ENCODE measurements at regions not wholly inside any gene's neighbourhood (a gene's known extent, or its start where the extent isn't known, plus 50 kb on each side); places are given as distances from the start of the nearest gene placed in this dataset.
"Not testable (repeated sequence)": the region's sequence is repeated elsewhere in the genome, so short reads cannot be mapped to it uniquely, and the experiment has no call there.

DNA sequence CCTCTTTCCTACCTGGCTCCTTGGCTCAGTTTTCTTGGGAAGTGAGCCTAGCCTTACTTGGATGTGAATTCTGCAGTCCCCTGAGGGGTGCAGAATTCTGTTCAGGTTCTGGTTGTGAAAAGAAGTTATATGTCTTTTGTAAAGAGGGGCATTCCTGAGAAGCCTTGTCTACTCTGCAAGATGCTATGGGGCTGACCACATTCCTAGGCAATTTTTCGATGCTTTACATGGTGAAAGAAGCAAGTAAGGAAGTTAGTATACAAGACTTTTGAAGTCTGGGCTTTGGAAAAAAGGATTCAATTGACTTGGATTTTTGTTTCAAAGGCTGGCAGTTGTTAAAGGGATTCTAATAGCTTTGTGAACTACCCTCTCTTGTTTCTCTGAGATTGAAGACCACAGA, 167.9 kb upstream of the STMND1 start:
- no peak for DNase-seq
- TF ChIP-seq POLR2A (IDR thresholded peaks at IDR 0.05; ENCODE audit: low read length) (no peak), GATA1 (IDR thresholded peaks at IDR 0.05; ENCODE audit: low read depth, low read length) (no peak)

GRCh38 chr6:16933532-16933931, 168.3 kb upstream of the STMND1 start:
- no peak for DNase-seq
- TF ChIP-seq POLR2A (IDR thresholded peaks at IDR 0.05; ENCODE audit: low read length) (no peak), GATA1 (IDR thresholded peaks at IDR 0.05; ENCODE audit: low read depth, low read length) (no peak)

GRCh38 chr6:16932920-16933319, 168.9 kb upstream of the STMND1 start:
- no peak for DNase-seq

GRCh38 chr6:16931079-16931478, 169.8 kb upstream of the ATXN1 start:
- DNase-seq: not testable (repeated sequence)

More at GRCh38 chr6:16932920-16933319, 168.9 kb upstream of the STMND1 start:
- TF ChIP-seq GATA1 (IDR thresholded peaks at IDR 0.05; ENCODE audit: low read depth, low read length) (no peak), POLR2A (IDR thresholded peaks at IDR 0.05; ENCODE audit: low read length) (no peak)

- TF ChIP-seq POLR2A (IDR thresholded peaks at IDR 0.05; ENCODE audit: low read length) (no peak), GATA1 (IDR thresholded peaks at IDR 0.05; ENCODE audit: low read depth, low read length) (no peak)
- DNase-seq: no peak
Measured at GRCh38 chr6:16930432-16930831, 169.2 kb upstream of the ATXN1 start.

DNA sequence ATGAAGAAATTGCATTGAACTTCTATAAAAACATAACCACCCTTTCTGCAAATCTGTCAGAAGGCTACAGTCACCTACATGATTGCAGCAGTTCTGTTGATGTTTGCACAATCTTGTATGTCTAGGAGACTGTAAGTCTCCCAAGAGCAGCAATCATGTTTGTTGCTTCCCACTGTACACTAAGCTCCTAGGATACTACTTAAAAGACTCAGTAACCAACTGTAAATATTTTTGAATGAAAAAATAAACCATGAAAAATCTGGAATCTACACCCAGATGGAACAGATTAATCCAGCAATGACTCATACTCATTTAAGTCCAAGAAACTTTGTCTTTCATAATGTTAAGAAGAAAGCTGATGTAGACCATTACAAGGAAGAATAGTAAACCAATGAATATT, 168.5 kb upstream of the ATXN1 start:
- no peak for TF ChIP-seq GATA1 (IDR thresholded peaks at IDR 0.05; ENCODE audit: low read depth, low read length)
- no peak for TF ChIP-seq POLR2A (IDR thresholded peaks at IDR 0.05; ENCODE audit: low read length)
- DNase-seq: no peak

- TF ChIP-seq GATA1 (IDR thresholded peaks at IDR 0.05; ENCODE audit: low read depth, low read length) (no peak), POLR2A (IDR thresholded peaks at IDR 0.05; ENCODE audit: low read length) (no peak)
- no peak for DNase-seq
Measured at GRCh38 chr6:16928387-16928786, 167.1 kb upstream of the ATXN1 start.

DNA sequence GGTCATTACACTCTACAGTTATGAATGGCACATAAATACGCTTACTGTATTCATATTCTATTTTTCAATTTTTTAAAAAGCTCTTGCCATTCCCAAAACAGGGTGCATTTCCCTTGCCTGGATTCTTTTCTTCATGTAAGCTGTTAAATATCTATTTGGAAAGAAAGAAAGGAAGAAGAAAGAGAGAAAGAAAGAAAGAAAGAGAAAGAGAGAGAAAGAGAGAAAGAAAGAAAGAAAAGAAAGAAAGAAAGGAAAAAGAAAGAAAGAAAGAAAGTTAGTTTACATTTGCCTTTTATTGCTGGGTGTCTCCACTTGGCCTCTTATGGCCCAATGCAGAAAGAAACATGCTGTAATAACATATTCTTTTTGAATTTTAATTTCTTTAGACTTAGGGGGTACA, 165.9 kb upstream of the ATXN1 start:
- DNase-seq: no peak
- TF ChIP-seq GATA1 (IDR thresholded peaks at IDR 0.05; ENCODE audit: low read depth, low read length) (no peak), POLR2A (IDR thresholded peaks at IDR 0.05; ENCODE audit: low read length) (no peak)

GRCh38 chr6:16925461-16925860, 164.2 kb upstream of the ATXN1 start:
- DNase-seq: no peak
- no peak for TF ChIP-seq POLR2A (IDR thresholded peaks at IDR 0.05; ENCODE audit: low read length)
- TF ChIP-seq GATA1 (IDR thresholded peaks at IDR 0.05; ENCODE audit: low read depth, low read length): no peak

DNA sequence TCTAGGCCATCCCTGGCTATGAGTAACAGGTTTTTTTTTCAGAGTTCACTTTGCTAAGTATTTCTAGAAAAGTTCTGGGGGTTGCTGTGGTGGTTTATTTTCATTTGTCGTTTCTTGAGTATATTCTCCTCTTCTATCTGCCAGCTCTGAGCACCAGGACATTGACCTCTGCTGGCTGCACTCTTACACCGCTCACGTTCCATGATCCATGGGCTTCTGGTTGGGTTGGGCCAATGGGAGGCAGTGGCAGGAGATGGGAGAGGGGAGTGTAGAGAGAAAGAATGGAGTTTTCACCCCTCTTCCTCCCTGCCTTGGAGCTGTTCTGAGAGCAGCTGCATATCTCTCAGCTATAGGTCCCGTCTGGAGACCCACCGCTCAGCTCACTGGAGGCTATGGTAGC, 161.0 kb upstream of the ATXN1 start:
- TF ChIP-seq POLR2A (IDR thresholded peaks at IDR 0.05; ENCODE audit: low read length) (no peak), GATA1 (IDR thresholded peaks at IDR 0.05; ENCODE audit: low read depth, low read length) (no peak)
- no peak for DNase-seq

- no peak for DNase-seq
- TF ChIP-seq GATA1 (IDR thresholded peaks at IDR 0.05; ENCODE audit: low read depth, low read length): no peak
- no peak for TF ChIP-seq POLR2A (IDR thresholded peaks at IDR 0.05; ENCODE audit: low read length)
Measured at GRCh38 chr6:16921399-16922110, 160.3 kb upstream of the ATXN1 start.

- DNase-seq: no peak
- TF ChIP-seq GATA1 (IDR thresholded peaks at IDR 0.05; ENCODE audit: low read depth, low read length): no peak
- TF ChIP-seq POLR2A (IDR thresholded peaks at IDR 0.05; ENCODE audit: low read length): no peak
Measured at GRCh38 chr6:16918586-16918985, 157.3 kb upstream of the ATXN1 start.

DNA sequence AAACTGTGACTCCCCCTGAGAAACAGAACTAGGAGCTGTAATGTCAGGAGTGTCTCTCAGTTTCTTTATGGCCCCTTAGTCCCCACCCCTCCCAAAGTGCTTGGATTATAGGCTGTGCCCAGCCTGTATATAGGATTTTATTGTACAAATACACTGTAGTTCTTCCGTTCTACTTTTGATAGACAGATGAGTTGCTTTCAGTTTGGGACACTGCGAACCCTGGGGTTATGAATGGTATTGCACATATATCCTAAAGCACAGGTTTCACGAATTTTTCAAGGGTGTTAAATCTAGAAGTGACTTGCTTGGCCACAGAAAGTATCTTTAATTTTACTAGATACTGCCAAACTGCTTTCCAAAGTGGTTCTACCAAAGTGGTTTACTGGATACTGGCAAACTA, 152.9 kb upstream of the ATXN1 start:
- no peak for TF ChIP-seq POLR2A (IDR thresholded peaks at IDR 0.05; ENCODE audit: low read length)
- no peak for TF ChIP-seq GATA1 (IDR thresholded peaks at IDR 0.05; ENCODE audit: low read depth, low read length)
- no peak for DNase-seq

DNA sequence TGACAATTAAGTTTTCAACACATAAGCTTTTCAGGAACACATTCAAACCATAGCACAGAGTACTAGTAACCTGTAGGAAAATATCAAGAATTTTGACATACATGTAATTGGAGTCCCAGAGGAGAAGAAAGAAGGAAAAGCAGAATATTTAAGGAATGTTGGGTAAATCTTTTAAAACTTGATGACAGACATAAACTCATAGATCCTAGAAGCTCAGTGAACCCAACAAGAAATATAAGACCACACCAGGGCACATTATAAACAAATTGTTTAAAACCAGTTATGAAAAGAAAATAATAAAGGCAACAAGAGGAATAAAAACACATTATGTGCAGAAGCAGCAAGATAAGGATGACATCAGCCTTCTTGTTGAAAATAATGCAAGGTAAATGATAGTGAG, 151.5 kb upstream of the ATXN1 start:
- DNase-seq: no peak
- TF ChIP-seq POLR2A (IDR thresholded peaks at IDR 0.05; ENCODE audit: low read length): no peak
- no peak for TF ChIP-seq GATA1 (IDR thresholded peaks at IDR 0.05; ENCODE audit: low read depth, low read length)

DNA sequence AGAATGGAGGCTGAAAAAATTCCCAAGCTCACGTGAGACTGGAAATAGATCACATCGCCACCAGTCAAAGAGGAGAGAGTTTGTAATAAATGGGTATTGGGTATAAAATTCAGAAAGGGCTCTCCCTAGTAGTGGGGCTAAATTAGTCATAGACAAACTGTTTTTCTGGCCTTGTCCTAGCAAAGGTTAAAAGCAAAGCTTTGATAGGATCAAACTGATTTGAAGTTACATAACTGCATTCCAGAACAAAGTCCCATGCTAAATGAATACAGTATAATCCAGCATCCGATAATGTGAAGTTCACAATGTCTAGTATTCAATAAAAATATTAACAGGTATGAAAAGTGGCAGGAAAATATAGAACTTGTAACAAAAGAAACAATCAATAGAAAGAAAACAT, 149.8 kb upstream of the ATXN1 start:
- no peak for TF ChIP-seq POLR2A (IDR thresholded peaks at IDR 0.05; ENCODE audit: low read length)
- TF ChIP-seq GATA1 (IDR thresholded peaks at IDR 0.05; ENCODE audit: low read depth, low read length): no peak
- DNase-seq: no peak

Data from erythroblast (primary cell).